Fibroblast of skin of left biceps (primary cell): ENCODE measurements at regions not wholly inside any gene's neighbourhood (a gene's known extent, or its start where the extent isn't known, plus 50 kb on each side); places are given as distances from the start of the nearest gene placed in this dataset.
A peak's percentile ranks its signal among the peaks of the same experiment; 100 is the strongest.

Experiments
- DNase-seq, 2 experiments: peaks; one replicate each; pipeline ENCODE4 v3.0.0-alpha.2; 2013; ENCODE audit warnings: low read depth in 2 of 2

GRCh38 chr13:76750126-76750525 lies 136.1 kb downstream of the KCTD12 start:
- DNase-seq = no peak

GRCh38 chr13:76745261-76746200 lies 140.7 kb downstream of the KCTD12 start:
- DNase-seq = no peak

- DNase-seq = no peak
Observed at GRCh38 chr13:76741624-76742023, 144.6 kb downstream of the KCTD12 start.

- no peak for DNase-seq
Observed at GRCh38 chr13:76741046-76741445, 145.2 kb downstream of the KCTD12 start.

GRCh38 chr13:76738616-76739015 lies 147.6 kb downstream of the KCTD12 start:
- no peak for DNase-seq

- no peak for DNase-seq
Observed at GRCh38 chr13:76737526-76737925, 148.7 kb downstream of the KCTD12 start.

GRCh38 chr13:76735641-76736040 lies 150.6 kb downstream of the KCTD12 start:
- no peak for DNase-seq

GRCh38 chr13:76733671-76734070 lies 152.5 kb downstream of the KCTD12 start:
- peak in 1 of 2 experiments; percentile 23 for DNase-seq

GRCh38 chr13:76732367-76732766 lies 153.8 kb downstream of the KCTD12 start:
- no peak for DNase-seq

GRCh38 chr13:76730220-76730619 lies 156.0 kb downstream of the KCTD12 start:
- no peak for DNase-seq

- DNase-seq = no peak
Observed at GRCh38 chr13:76729691-76730090, 156.5 kb downstream of the KCTD12 start.

- DNase-seq = no peak
Observed at GRCh38 chr13:76725896-76726295, 160.3 kb downstream of the KCTD12 start.

- DNase-seq = no peak
Observed at GRCh38 chr13:76725211-76725610, 161.0 kb downstream of the KCTD12 start.

- no peak for DNase-seq
Observed at GRCh38 chr13:76724421-76724820, 161.8 kb downstream of the KCTD12 start.

- peak; percentile 61 to 72 for DNase-seq
Observed at GRCh38 chr13:76723551-76724232, 162.5 kb downstream of the KCTD12 start.

- DNase-seq = no peak
Observed at GRCh38 chr13:76722782-76723181, 163.4 kb downstream of the KCTD12 start.

- DNase-seq = no peak
Observed at GRCh38 chr13:76720821-76721220, 165.4 kb downstream of the KCTD12 start.

- no peak for DNase-seq
Observed at GRCh38 chr13:76720416-76720815, 165.8 kb downstream of the KCTD12 start.

GRCh38 chr13:76719955-76720354 lies 166.2 kb downstream of the KCTD12 start:
- DNase-seq = no peak

- no peak for DNase-seq
Observed at GRCh38 chr13:76717092-76717491, 169.1 kb downstream of the KCTD12 start.

- peak; percentile 67 to 72 for DNase-seq
Observed at GRCh38 chr13:76715621-76716020, 170.6 kb downstream of the KCTD12 start.

GRCh38 chr13:76715075-76715474 lies 171.1 kb downstream of the KCTD12 start:
- DNase-seq = no peak

GRCh38 chr13:76713280-76713679 lies 172.9 kb downstream of the KCTD12 start:
- DNase-seq = no peak
